Liver (tissue), 8 donors: ENCODE measurements at regions not wholly inside any gene's neighbourhood (a gene's known extent, or its start where the extent isn't known, plus 50 kb on each side); places are given as distances from the start of the nearest gene placed in this dataset.

Experiments used
- DNase-seq: peaks from one replicate; pipeline ENCODE4 v3.0.0-alpha.2; 2017; ENCODE audit warnings: low spot score
- H3K27ac ChIP-seq, 2 donors: one replicate each; pipeline ENCODE4 v1.7.0; 2013; ENCODE audit warnings: inconsistent platforms in 2 of 2, low read length in 2 of 2, control low read depth in 1 of 2, low read depth in 1 of 2, mild to moderate bottlenecking in 1 of 2
- H3K27me3 ChIP-seq, 4 donors: one replicate each; pipeline versions ENCODE4 v1.6.1 to v1.7.0; 2013; ENCODE audit warnings: low read length in 3 of 4, inconsistent platforms in 1 of 4, mild to moderate bottlenecking in 1 of 4, moderate library complexity in 1 of 4; ENCODE audit not compliant: control insufficient read depth in 4 of 4, insufficient read depth in 4 of 4
- H3K36me3 ChIP-seq, 4 donors: one replicate each; pipeline versions ENCODE4 v1.6.1 to v1.7.0; 2013; ENCODE audit warnings: low read length in 3 of 4, mild to moderate bottlenecking in 3 of 4, low read depth in 1 of 4, moderate library complexity in 1 of 4; ENCODE audit not compliant: control insufficient read depth in 4 of 4, insufficient read depth in 3 of 4
- H3K4me1 ChIP-seq, 4 donors: one replicate each; pipeline versions ENCODE4 v1.6.1 to v1.7.0; 2013; ENCODE audit warnings: low read length in 3 of 4, mild to moderate bottlenecking in 3 of 4, moderate library complexity in 1 of 4; ENCODE audit not compliant: control insufficient read depth in 4 of 4, insufficient read depth in 4 of 4
- H3K4me3 ChIP-seq, 3 donors: one replicate each; pipeline versions ENCODE4 v1.6.1 to v1.7.0; 2013; ENCODE audit warnings: low read length in 3 of 3, control low read depth in 1 of 3, low read depth in 1 of 3, mild to moderate bottlenecking in 1 of 3
- H3K9ac ChIP-seq, 2 donors: one replicate each; pipeline ENCODE4 v1.7.0; 2013; ENCODE audit warnings: low read length in 2 of 2, mild to moderate bottlenecking in 2 of 2, moderate library complexity in 2 of 2, control low read depth in 1 of 2, low read depth in 1 of 2
- H3K9me3 ChIP-seq, 4 donors: one replicate each; pipeline versions ENCODE4 v1.6.1 to v1.7.0; 2013; ENCODE audit warnings: low read length in 3 of 4; ENCODE audit not compliant: control insufficient read depth in 4 of 4
- ATF3 ChIP-seq: IDR thresholded peaks from 2 replicates; pipeline ENCODE4 v1.6.1; 2016; ENCODE audit warnings: antibody characterized with exemption
- CTCF ChIP-seq: fragments of 150-350 bp; IDR thresholded peaks from 2 replicates; pipeline ENCODE4 v1.5.1; 2017; ENCODE audit warnings: improper control_type of control experiment, low read depth, low read length; ENCODE audit not compliant: missing input control
- EGR1 ChIP-seq, 2 donors: IDR thresholded peaks; 2 replicates each; pipeline ENCODE4 v1.6.1; 2016 to 2018; ENCODE audit warnings: antibody characterized with exemption in 2 of 2, low read depth in 2 of 2
- FOXA1 ChIP-seq: IDR thresholded peaks from 2 replicates; pipeline ENCODE4 v1.6.1; 2016; ENCODE audit warnings: antibody characterized with exemption
- FOXA2 ChIP-seq: IDR thresholded peaks from 2 replicates; pipeline ENCODE4 v1.6.1; 2016; ENCODE audit warnings: antibody characterized with exemption
- GABPA ChIP-seq, 2 donors: IDR thresholded peaks in 1 of 2; conservative IDR thresholded peaks in 1 of 2; 2 replicates each; pipeline ENCODE4 v1.6.1; 2016; ENCODE audit warnings: antibody characterized with exemption in 2 of 2, mild to moderate bottlenecking in 1 of 2, moderate library complexity in 1 of 2
- HNF4A ChIP-seq, 2 donors: conservative IDR thresholded peaks; 2 replicates each; pipeline ENCODE4 v1.6.1; 2016; ENCODE audit warnings: antibody characterized with exemption in 2 of 2, mild to moderate bottlenecking in 2 of 2
- HNF4G ChIP-seq: IDR thresholded peaks from 2 replicates; pipeline ENCODE4 v1.6.1; 2016; ENCODE audit warnings: antibody characterized with exemption
- JUND ChIP-seq, 2 donors: IDR thresholded peaks; 2 replicates each; pipeline ENCODE4 v1.6.1; 2016; ENCODE audit warnings: antibody characterized with exemption in 2 of 2
- MAX ChIP-seq: IDR thresholded peaks from 2 replicates; pipeline ENCODE4 v1.6.1; 2016; ENCODE audit warnings: antibody characterized with exemption
- NR2F2 ChIP-seq: IDR thresholded peaks from 2 replicates; pipeline ENCODE4 v1.6.1; 2016; ENCODE audit warnings: antibody characterized with exemption
- RAD21 ChIP-seq, 2 donors: IDR thresholded peaks; 2 replicates each; pipeline ENCODE4 v1.6.1; 2016; ENCODE audit warnings: antibody characterized with exemption in 2 of 2, mild to moderate bottlenecking in 2 of 2
- REST ChIP-seq: IDR thresholded peaks from 2 replicates; pipeline ENCODE4 v1.6.1; 2016; ENCODE audit warnings: antibody characterized with exemption, mild to moderate bottlenecking
- RXRA ChIP-seq, 2 donors: IDR thresholded peaks; 2 replicates each; pipeline ENCODE4 v1.6.1; 2017 to 2018; ENCODE audit warnings: antibody characterized with exemption in 2 of 2, mild to moderate bottlenecking in 1 of 2
- SP1 ChIP-seq: IDR thresholded peaks from 2 replicates; pipeline ENCODE4 v1.6.1; 2018; ENCODE audit warnings: antibody characterized with exemption, mild to moderate bottlenecking
- TAF1 ChIP-seq: conservative IDR thresholded peaks from 2 replicates; pipeline ENCODE4 v1.6.1; 2016; ENCODE audit warnings: antibody characterized with exemption, mild to moderate bottlenecking
- YY1 ChIP-seq: IDR thresholded peaks from 2 replicates; pipeline ENCODE4 v1.6.1; 2016; ENCODE audit warnings: antibody characterized with exemption, mild to moderate bottlenecking
- ZBTB33 ChIP-seq: IDR thresholded peaks from 2 replicates; pipeline ENCODE4 v1.6.1; 2016; ENCODE audit warnings: antibody characterized with exemption
- WGBS: extraction: QIAGEN DNeasy Blood & Tissue Kit; methylation state at CpG from one replicate; pipeline ENCODE4 v1.1.7; 2013; 5-methylcytosine and 5-hydroxymethylcytosine counted together
- donor health status: healthy.
- donor health status: healthy.
- donor health status: healthy.
- donor health status: healthy.
- donor health status: healthy.

- TF ChIP-seq CTCF (no peak), FOXA1 (no peak), JUND (IDR thresholded peaks at IDR 0.05) (no peak), EGR1 (IDR thresholded peaks at IDR 0.05; ENCODE audit: low read depth in 2 of 2) (no peak)
Measured at GRCh38 chr1:213685992-213686582, 301.7 kb upstream of the PROX1 start (continued).

- Histone ChIP-seq H3K36me3 (no peaks in the 10 kb centered on the region), H3K4me3 (no peak overlapping the region), H3K27ac (no peak overlapping the region), H3K27me3 (no peaks in the 10 kb centered on the region), H3K9me3 (no peaks in the 10 kb centered on the region), H3K9ac (no peak overlapping the region), H3K4me1 (peaks cover 2 to 7% (median 4%) of the 10 kb centered on the region in 4 donors)
- TF ChIP-seq JUND (IDR thresholded peaks at IDR 0.05), result no peak
- no peak for TF ChIP-seq HNF4G
- TF ChIP-seq MAX, result no peak
- no peak for TF ChIP-seq NR2F2
- no peak for TF ChIP-seq RXRA (IDR thresholded peaks at IDR 0.05)
- no peak for TF ChIP-seq ZBTB33
- 92% methylated on average over 3 of the region's 3 CpGs for WGBS
- no peak for DNase-seq
Measured at GRCh38 chr1:213686983-213687382, 300.8 kb upstream of the PROX1 start.

GRCh38 chr1:213687832-213688231 lies 299.9 kb upstream of the PROX1 start:
- no peak for DNase-seq
- WGBS, result 70% methylated on average over 7 of the region's 7 CpGs
- H3K9ac ChIP-seq, result no peak overlapping the region

GRCh38 chr1:213688655-213689054 lies 299.1 kb upstream of the PROX1 start:
- Histone ChIP-seq H3K9me3 (no peaks in the 10 kb centered on the region), H3K27me3 (no peaks in the 10 kb centered on the region), H3K4me3 (no peak overlapping the region), H3K4me1 (peaks cover 2 to 13% (median 6%) of the 10 kb centered on the region in 4 donors), H3K36me3 (no peaks in the 10 kb centered on the region), H3K9ac (no peak overlapping the region), H3K27ac (no peak overlapping the region)
- DNase-seq, result no peak
- WGBS, result 82% methylated on average over 2 of the region's 2 CpGs
- TF ChIP-seq RXRA (IDR thresholded peaks at IDR 0.05) (no peak), RAD21 (IDR thresholded peaks at IDR 0.05) (no peak), FOXA1 (no peak), NR2F2 (no peak), HNF4G (no peak), ATF3 (no peak), TAF1 (no peak), EGR1 (IDR thresholded peaks at IDR 0.05; ENCODE audit: low read depth in 2 of 2) (no peak), FOXA2 (no peak), JUND (IDR thresholded peaks at IDR 0.05) (no peak), SP1 (no peak), GABPA (IDR thresholded peaks at IDR 0.05 in 1 of 2, conservative IDR thresholded peaks at IDR 0.05 in 1 of 2) (no peak), REST (no peak), HNF4A (conservative IDR thresholded peaks at IDR 0.05) (no peak)

More at GRCh38 chr1:213687832-213688231, 299.9 kb upstream of the PROX1 start:
- peaks cover 2 to 13% (median 6%) of the 10 kb centered on the region in 4 donors for H3K4me1 ChIP-seq
- H3K36me3 ChIP-seq, result no peaks in the 10 kb centered on the region
- no peak overlapping the region for H3K4me3 ChIP-seq
- H3K9me3 ChIP-seq, result no peaks in the 10 kb centered on the region
- no peak overlapping the region for H3K27ac ChIP-seq
- no peaks in the 10 kb centered on the region for H3K27me3 ChIP-seq
- TF ChIP-seq HNF4G (no peak), NR2F2 (no peak), HNF4A (conservative IDR thresholded peaks at IDR 0.05) (no peak), GABPA (IDR thresholded peaks at IDR 0.05 in 1 of 2, conservative IDR thresholded peaks at IDR 0.05 in 1 of 2) (no peak), YY1 (no peak)
